ENCODE measurements at regions not wholly inside any gene's neighbourhood (a gene's known extent, or its start where the extent isn't known, plus 50 kb on each side); places are given as distances from the start of the nearest gene placed in this dataset.

- no peak for DNase-seq (ENCODE audit: low spot score)
- Mint-ChIP-seq H3K36me3 (no peaks in the 10 kb centered on the region), H3K4me1 (peaks cover 8% of the 10 kb centered on the region), H3K9me3 (peaks cover 16% of the 10 kb centered on the region), H3K27ac (no peak overlapping the region), H3K4me3 (no peak overlapping the region), H3K27me3 (ENCODE audit: insufficient read depth, low read depth) (peaks cover 2% of the 10 kb centered on the region)
- no peaks in the 10 kb centered on the region for H3K27me3 ChIP-seq
- peaks cover 5% of the 10 kb centered on the region for H3K9me3 ChIP-seq (ENCODE audit: low read depth)
- no peak overlapping the region for H3K9ac ChIP-seq
- no peaks in the 10 kb centered on the region for H3F3A ChIP-seq (ENCODE audit: low read depth)
- TF ChIP-seq EZH2 (IDR thresholded peaks at IDR 0.05) (no peak), CTCF (IDR thresholded peaks at IDR 0.05) (no peak), EZH2phosphoT487 (IDR thresholded peaks at IDR 0.05) (no peak)
- H3K4me1 ChIP-seq = no peaks in the 10 kb centered on the region
- no peaks in the 10 kb centered on the region for H4K20me1 ChIP-seq (ENCODE audit: low read depth)
- H3K4me2 ChIP-seq = no peak overlapping the region
- no peaks in the 10 kb centered on the region for H3K79me2 ChIP-seq (ENCODE audit: low read depth)
- H2AFZ ChIP-seq (replicated peaks) = no peak overlapping the region
- no peak overlapping the region for H3K4me3 ChIP-seq
- H3K36me3 ChIP-seq = no peaks in the 10 kb centered on the region
- H3K27ac ChIP-seq = no peak overlapping the region
These were observed 59.6 kb upstream of the CYYR1 start for GRCh38 chr21:26632691-26633090.

- Histone ChIP-seq H3K4me1 (no peaks in the 10 kb centered on the region), H3K4me3 (no peak overlapping the region), H2AFZ (replicated peaks) (no peak overlapping the region), H3K27ac (no peak overlapping the region), H3K9me3 (ENCODE audit: low read depth) (no peaks in the 10 kb centered on the region), H3K27me3 (no peaks in the 10 kb centered on the region), H3K79me2 (ENCODE audit: low read depth) (no peaks in the 10 kb centered on the region), H3K36me3 (no peaks in the 10 kb centered on the region), H4K20me1 (ENCODE audit: low read depth) (no peaks in the 10 kb centered on the region), H3F3A (ENCODE audit: low read depth) (no peaks in the 10 kb centered on the region), H3K9ac (no peak overlapping the region), H3K4me2 (no peak overlapping the region)
- no peak for DNase-seq (ENCODE audit: low spot score)
- Mint-ChIP-seq H3K4me1 (no peaks in the 10 kb centered on the region), H3K27me3 (ENCODE audit: insufficient read depth, low read depth) (peaks cover 5% of the 10 kb centered on the region), H3K36me3 (no peaks in the 10 kb centered on the region), H3K27ac (no peak overlapping the region), H3K9me3 (peaks cover 4% of the 10 kb centered on the region), H3K4me3 (no peak overlapping the region)
- no peak for TF ChIP-seq EZH2phosphoT487 (IDR thresholded peaks at IDR 0.05)
- TF ChIP-seq CTCF (IDR thresholded peaks at IDR 0.05) = no peak
- TF ChIP-seq EZH2 (IDR thresholded peaks at IDR 0.05) = no peak
These were observed 53.1 kb upstream of the CYYR1 start for GRCh38 chr21:26626187-26626586.

GRCh38 chr21:26624983-26625519, 52.0 kb upstream of the CYYR1 start:
- no peaks in the 10 kb centered on the region for H3K4me1 Mint-ChIP-seq

More at GRCh38 chr21:26624983-26625519, 52.0 kb upstream of the CYYR1 start:
- Histone ChIP-seq H3K79me2 (ENCODE audit: low read depth) (no peaks in the 10 kb centered on the region), H3K36me3 (no peaks in the 10 kb centered on the region), H2AFZ (replicated peaks) (no peak overlapping the region), H3K27me3 (no peaks in the 10 kb centered on the region), H3F3A (ENCODE audit: low read depth) (no peaks in the 10 kb centered on the region), H3K9me3 (ENCODE audit: low read depth) (no peaks in the 10 kb centered on the region), H3K27ac (no peak overlapping the region), H3K4me3 (no peak overlapping the region), H3K9ac (no peak overlapping the region), H4K20me1 (ENCODE audit: low read depth) (no peaks in the 10 kb centered on the region), H3K4me1 (no peaks in the 10 kb centered on the region), H3K4me2 (no peak overlapping the region)
- Mint-ChIP-seq H3K36me3 (no peaks in the 10 kb centered on the region), H3K27ac (no peak overlapping the region), H3K9me3 (peaks cover 2% of the 10 kb centered on the region), H3K27me3 (ENCODE audit: insufficient read depth, low read depth) (peaks cover 5% of the 10 kb centered on the region), H3K4me3 (no peak overlapping the region)
- TF ChIP-seq EZH2 (IDR thresholded peaks at IDR 0.05) = no peak
- TF ChIP-seq EZH2phosphoT487 (IDR thresholded peaks at IDR 0.05) = no peak
- no peak for TF ChIP-seq CTCF (IDR thresholded peaks at IDR 0.05)
- DNase-seq (ENCODE audit: low spot score) = no peak
